MCF 10A (cell line): ENCODE measurements at regions not wholly inside any gene's neighbourhood (a gene's known extent, or its start where the extent isn't known, plus 50 kb on each side); places are given as distances from the start of the nearest gene placed in this dataset.

Source experiments
- BruUV-seq: library from RNA; stranded (reverse); fragments of 400-500 nt; replicated peaks from 2 replicates; lab custom pipeline; 2021; lab: Mats Ljungman, UMichigan
- CTCF ChIA-PET: fragments of 300-600 bp; sonication (Branson Sonifier 250); formaldehyde crosslinking; extraction: SDS; loops from one replicate; lab custom pipeline; 2021; ENCODE audit warnings: antibody characterized with exemption, inconsistent platforms; lab: Yijun Ruan, JAX
- POLR2A ChIA-PET: fragments of 300-600, 350-650 bp; sonication (Branson Sonifier 250); formaldehyde crosslinking; extraction: SDS; loops from one replicate; lab custom pipeline; 2020; ENCODE audit warnings: antibody characterized with exemption, inconsistent platforms; lab: Yijun Ruan, JAX
- DNase-seq: peaks from one replicate; pipeline ENCODE4 v3.0.0-alpha.2; 2018; ENCODE audit not compliant: unreplicated experiment
- H3K27ac Mint-ChIP-seq: one replicate; pipeline ENCODE4 v1.8.0; 2022; ENCODE audit warnings: mild to moderate bottlenecking, low read depth, mixed read lengths; ENCODE audit not compliant: unreplicated experiment
- H3K27me3 Mint-ChIP-seq: one replicate; pipeline ENCODE4 v1.8.0; 2022; ENCODE audit warnings: mixed read lengths; ENCODE audit not compliant: insufficient read depth, unreplicated experiment
- H3K36me3 Mint-ChIP-seq: one replicate; pipeline ENCODE4 v1.8.0; 2022; ENCODE audit warnings: mild to moderate bottlenecking, moderate library complexity, mixed read lengths; ENCODE audit not compliant: insufficient read depth, unreplicated experiment
- H3K4me1 Mint-ChIP-seq: one replicate; pipeline ENCODE4 v1.8.0; 2022; ENCODE audit warnings: mixed read lengths; ENCODE audit not compliant: insufficient read depth, unreplicated experiment
- H3K4me3 Mint-ChIP-seq: one replicate; pipeline ENCODE4 v1.8.0; 2022; ENCODE audit warnings: mild to moderate bottlenecking, moderate library complexity, mixed read lengths; ENCODE audit not compliant: unreplicated experiment
- H3K9me3 Mint-ChIP-seq: one replicate; pipeline ENCODE4 v1.8.0; 2022; ENCODE audit warnings: mixed read lengths; ENCODE audit not compliant: unreplicated experiment
- intact Hi-C: fragments of 100-400 bp; cut with micrococcal nuclease; formaldehyde crosslinking; loops from 2 replicates; pipeline ENCODE4 v1.14.1; 2022
- TF ChIP-seq, protein P1 (sequence below): fragments of 200-600 bp; IDR thresholded peaks from one replicate; pipeline ENCODE4 v1.8.0; 2022; ENCODE audit warnings: antibody characterized with exemption, mild to moderate bottlenecking; ENCODE audit not compliant: unreplicated experiment

DNA sequence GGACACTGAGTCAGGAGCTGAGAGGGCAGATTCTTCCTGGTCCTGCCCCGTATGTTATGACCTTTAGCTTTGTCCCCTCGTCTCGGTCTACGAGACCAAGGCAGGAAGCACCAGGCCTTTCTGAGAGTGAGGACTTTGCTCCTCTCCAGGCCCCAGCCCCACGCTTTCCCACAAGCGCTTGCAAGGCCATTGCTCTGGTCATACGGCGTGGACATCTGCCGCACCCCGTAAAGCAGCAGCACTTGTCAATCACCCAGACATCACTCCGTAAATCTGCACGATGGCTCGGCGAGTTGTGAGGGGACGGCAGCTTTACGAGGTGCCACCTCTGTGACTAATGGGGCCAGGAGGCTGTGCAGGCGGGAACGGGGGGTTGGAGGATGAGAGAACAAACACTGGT lies 100.8 kb upstream of the TWIST2 start:
- CTCF ChIA-PET = interaction anchor here (0.5 to 1.2 kb wide), 2 partner anchors 26 to 38 kb away, joined by 3 read pairs; no protein-coding TSS in a partner anchor
- H3K4me3 Mint-ChIP-seq = no peak overlapping the region
- TF ChIP-seq, protein P1, sequence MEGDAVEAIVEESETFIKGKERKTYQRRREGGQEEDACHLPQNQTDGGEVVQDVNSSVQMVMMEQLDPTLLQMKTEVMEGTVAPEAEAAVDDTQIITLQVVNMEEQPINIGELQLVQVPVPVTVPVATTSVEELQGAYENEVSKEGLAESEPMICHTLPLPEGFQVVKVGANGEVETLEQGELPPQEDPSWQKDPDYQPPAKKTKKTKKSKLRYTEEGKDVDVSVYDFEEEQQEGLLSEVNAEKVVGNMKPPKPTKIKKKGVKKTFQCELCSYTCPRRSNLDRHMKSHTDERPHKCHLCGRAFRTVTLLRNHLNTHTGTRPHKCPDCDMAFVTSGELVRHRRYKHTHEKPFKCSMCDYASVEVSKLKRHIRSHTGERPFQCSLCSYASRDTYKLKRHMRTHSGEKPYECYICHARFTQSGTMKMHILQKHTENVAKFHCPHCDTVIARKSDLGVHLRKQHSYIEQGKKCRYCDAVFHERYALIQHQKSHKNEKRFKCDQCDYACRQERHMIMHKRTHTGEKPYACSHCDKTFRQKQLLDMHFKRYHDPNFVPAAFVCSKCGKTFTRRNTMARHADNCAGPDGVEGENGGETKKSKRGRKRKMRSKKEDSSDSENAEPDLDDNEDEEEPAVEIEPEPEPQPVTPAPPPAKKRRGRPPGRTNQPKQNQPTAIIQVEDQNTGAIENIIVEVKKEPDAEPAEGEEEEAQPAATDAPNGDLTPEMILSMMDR = no peak
- intact Hi-C loops = no loop called here
- no TSS peak for BruUV-seq
- H3K9me3 Mint-ChIP-seq = peaks cover 21% of the 10 kb centered on the region
- H3K4me1 Mint-ChIP-seq = no peaks in the 10 kb centered on the region
- POLR2A ChIA-PET = no interaction called here
- no peak for DNase-seq
- H3K36me3 Mint-ChIP-seq = no peaks in the 10 kb centered on the region
- no peaks in the 10 kb centered on the region for H3K27me3 Mint-ChIP-seq
- H3K27ac Mint-ChIP-seq = no peak overlapping the region

DNA sequence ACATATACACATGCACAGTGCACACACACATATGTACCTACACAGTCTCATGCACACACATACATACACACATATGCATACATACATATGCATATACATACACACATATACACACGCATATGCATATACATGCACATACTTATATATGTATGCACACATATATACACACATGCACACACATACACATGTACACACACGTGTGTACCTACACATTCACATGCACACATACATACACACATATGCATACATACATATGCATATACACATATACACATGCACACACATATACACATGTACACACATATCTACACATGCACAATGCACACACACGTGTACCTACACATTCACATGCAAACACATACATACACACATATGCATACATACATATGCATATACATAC lies 100.3 kb upstream of the TWIST2 start:
- no peaks in the 10 kb centered on the region for H3K36me3 Mint-ChIP-seq
- ChIA-PET CTCF (interaction anchor here (0.5 kb wide), 1 partner anchor 26 kb away, joined by 3 read pairs; no protein-coding TSS in a partner anchor), POLR2A (no interaction called here)
- BruUV-seq = no TSS peak
- H3K9me3 Mint-ChIP-seq = peaks cover 21% of the 10 kb centered on the region
- no peak overlapping the region for H3K4me3 Mint-ChIP-seq
- no peaks in the 10 kb centered on the region for H3K27me3 Mint-ChIP-seq
- DNase-seq = no peak
- TF ChIP-seq, protein P1 = no peak
- no peak overlapping the region for H3K27ac Mint-ChIP-seq
- no peaks in the 10 kb centered on the region for H3K4me1 Mint-ChIP-seq
- intact Hi-C loops = no loop called here

DNA sequence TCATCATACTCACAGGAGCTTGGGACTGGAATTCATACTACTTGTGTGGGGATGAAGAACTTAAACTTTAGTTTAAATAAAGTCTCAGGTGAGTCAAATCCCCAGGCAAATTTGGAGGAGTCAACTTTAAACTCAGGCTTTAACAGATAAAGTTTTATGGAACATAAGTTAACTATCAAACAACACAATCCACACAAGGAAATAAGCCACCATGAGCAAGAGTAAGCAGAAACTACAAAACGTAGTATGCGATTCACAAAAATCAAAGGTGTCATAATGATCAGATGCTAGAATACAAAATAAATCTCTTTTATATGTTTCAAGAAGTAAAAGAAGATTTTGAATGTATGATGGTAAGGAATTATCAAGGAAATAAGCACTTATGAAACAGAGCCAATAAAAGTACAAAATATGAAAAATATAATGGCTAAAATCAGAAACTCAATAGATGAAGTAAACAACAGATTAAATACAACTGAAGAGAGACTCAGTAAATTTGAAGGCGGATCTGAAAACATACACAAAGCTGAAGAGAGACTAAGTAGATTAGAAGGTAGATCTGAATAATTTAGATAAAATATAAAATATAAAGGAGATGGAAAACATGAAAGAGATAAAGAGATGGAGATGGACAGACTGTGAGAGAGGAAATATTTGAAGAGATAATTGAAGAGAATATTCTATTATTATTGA lies 97.5 kb upstream of the TWIST2 start:
- BruUV-seq = no TSS peak

DNA sequence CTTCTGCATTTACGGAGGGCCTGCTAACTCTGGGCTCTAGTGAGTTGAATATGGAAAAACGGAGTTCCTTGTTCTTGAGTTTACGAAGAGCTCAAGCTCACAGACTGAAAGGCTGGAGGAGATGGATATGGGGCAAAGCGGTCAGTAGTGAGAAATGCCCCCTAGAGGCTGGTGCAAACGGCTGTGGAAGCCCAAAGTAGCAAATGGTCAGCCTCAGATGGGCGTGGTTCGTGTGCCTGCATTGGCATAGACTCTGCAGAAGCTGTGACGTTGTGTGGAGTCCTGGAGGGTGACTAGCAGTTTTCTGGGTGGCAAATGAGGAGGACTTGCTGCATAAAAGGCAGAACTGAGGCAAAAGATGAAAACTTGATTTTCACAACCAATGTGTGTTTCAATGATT lies 93.6 kb upstream of the TWIST2 start:
- no peak overlapping the region for H3K4me3 Mint-ChIP-seq
- CTCF ChIA-PET = interaction anchor here (0.7 to 1.3 kb wide), 2 partner anchors 26 to 241 kb away, joined by 3 to 4 read pairs; no protein-coding TSS in a partner anchor
- H3K4me1 Mint-ChIP-seq = peaks cover 7% of the 10 kb centered on the region
- H3K27ac Mint-ChIP-seq = no peak overlapping the region
- no TSS peak for BruUV-seq
- H3K36me3 Mint-ChIP-seq = no peaks in the 10 kb centered on the region
- intact Hi-C loops = no loop called here
- POLR2A ChIA-PET = interaction anchor here (0.7 kb wide), 1 partner anchor 35 kb away, joined by 3 read pairs; no protein-coding TSS in a partner anchor
- peak; percentile 31 for DNase-seq
- H3K27me3 Mint-ChIP-seq = no peaks in the 10 kb centered on the region
- peaks cover 24% of the 10 kb centered on the region for H3K9me3 Mint-ChIP-seq
- TF ChIP-seq, protein P1 = no peak

More for the DNA sequence above, 97.5 kb upstream of the TWIST2 start:
- ChIA-PET POLR2A (interaction anchor here (0.6 kb wide), 1 partner anchor 323 kb away, joined by 4 read pairs; no protein-coding TSS in a partner anchor), CTCF (no interaction called here)
- peaks cover 21% of the 10 kb centered on the region for H3K9me3 Mint-ChIP-seq
- H3K4me1 Mint-ChIP-seq = no peaks in the 10 kb centered on the region
- H3K4me3 Mint-ChIP-seq = no peak overlapping the region
- no peak for DNase-seq
- no peaks in the 10 kb centered on the region for H3K27me3 Mint-ChIP-seq
- intact Hi-C loops = no loop called here
- H3K36me3 Mint-ChIP-seq = no peaks in the 10 kb centered on the region
- TF ChIP-seq, protein P1 = no peak
- H3K27ac Mint-ChIP-seq = no peak overlapping the region
